ENCODE measurements at regions not wholly inside any gene's neighbourhood (a gene's known extent, or its start where the extent isn't known, plus 50 kb on each side); places are given as distances from the start of the nearest gene placed in this dataset.

GRCh38 chr11:71325418-71326327, 73.3 kb upstream of the SHANK2 start:
- 61% methylated on average over 15 of the region's 24 CpGs for WGBS (ENCODE audit: low lambda C conversion rate)

More at GRCh38 chr11:71325418-71326327, 73.3 kb upstream of the SHANK2 start:
- Histone ChIP-seq H4K20me1 (ENCODE audit: insufficient read depth) (no peaks in the 10 kb centered on the region), H3K4me1 (ENCODE audit: control insufficient read depth in 1 of 2, insufficient read depth in 2 of 2, low read depth in 1 of 2, low read length in 1 of 2) (no peaks in the 10 kb centered on the region), H3K36me3 (replicated peaks in 1 of 2; ENCODE audit: control insufficient read depth in 1 of 2, insufficient read depth in 2 of 2, low read length in 1 of 2) (no peaks in the 10 kb centered on the region), H3K9ac (no peak overlapping the region), H2AFZ (ENCODE audit: low read depth) (no peak overlapping the region), H3K27ac (ENCODE audit: low read depth in 2 of 2, low read length in 1 of 2) (no peak overlapping the region), H3K9me3 (no peaks in the 10 kb centered on the region), H3K4me3 (ENCODE audit: low read depth in 2 of 2, low read length in 1 of 2) (no peak overlapping the region), H3F3A (replicated peaks; ENCODE audit: insufficient read depth) (no peaks in the 10 kb centered on the region), H3K27me3 (ENCODE audit: insufficient read depth) (no peaks in the 10 kb centered on the region), H3K4me2 (no peak overlapping the region), H3K79me2 (ENCODE audit: insufficient read depth) (no peaks in the 10 kb centered on the region), H3K9me2 (no peaks in the 10 kb centered on the region)
- TF ChIP-seq, protein P1, sequence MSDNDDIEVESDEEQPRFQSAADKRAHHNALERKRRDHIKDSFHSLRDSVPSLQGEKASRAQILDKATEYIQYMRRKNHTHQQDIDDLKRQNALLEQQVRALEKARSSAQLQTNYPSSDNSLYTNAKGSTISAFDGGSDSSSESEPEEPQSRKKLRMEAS (IDR thresholded peaks at IDR 0.05; ENCODE audit: low read depth): no peak
- no peak for TF ChIP-seq FOXJ3 (CRISPR knock-in tag; IDR thresholded peaks at IDR 0.05)
- no peak for TF ChIP-seq NRF1 (IDR thresholded peaks at IDR 0.05; ENCODE audit: low read depth, low read length)
- TF ChIP-seq, protein P2, sequence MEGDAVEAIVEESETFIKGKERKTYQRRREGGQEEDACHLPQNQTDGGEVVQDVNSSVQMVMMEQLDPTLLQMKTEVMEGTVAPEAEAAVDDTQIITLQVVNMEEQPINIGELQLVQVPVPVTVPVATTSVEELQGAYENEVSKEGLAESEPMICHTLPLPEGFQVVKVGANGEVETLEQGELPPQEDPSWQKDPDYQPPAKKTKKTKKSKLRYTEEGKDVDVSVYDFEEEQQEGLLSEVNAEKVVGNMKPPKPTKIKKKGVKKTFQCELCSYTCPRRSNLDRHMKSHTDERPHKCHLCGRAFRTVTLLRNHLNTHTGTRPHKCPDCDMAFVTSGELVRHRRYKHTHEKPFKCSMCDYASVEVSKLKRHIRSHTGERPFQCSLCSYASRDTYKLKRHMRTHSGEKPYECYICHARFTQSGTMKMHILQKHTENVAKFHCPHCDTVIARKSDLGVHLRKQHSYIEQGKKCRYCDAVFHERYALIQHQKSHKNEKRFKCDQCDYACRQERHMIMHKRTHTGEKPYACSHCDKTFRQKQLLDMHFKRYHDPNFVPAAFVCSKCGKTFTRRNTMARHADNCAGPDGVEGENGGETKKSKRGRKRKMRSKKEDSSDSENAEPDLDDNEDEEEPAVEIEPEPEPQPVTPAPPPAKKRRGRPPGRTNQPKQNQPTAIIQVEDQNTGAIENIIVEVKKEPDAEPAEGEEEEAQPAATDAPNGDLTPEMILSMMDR (IDR thresholded peaks at IDR 0.05): no peak
- no peak for TF ChIP-seq GATA2 (CRISPR knock-in tag; IDR thresholded peaks at IDR 0.05)
- no peak for TF ChIP-seq EZH2phosphoT487 (IDR thresholded peaks at IDR 0.05; ENCODE audit: borderline replicate concordance, low read depth)
- no peak for TF ChIP-seq FOXM1 (IDR thresholded peaks at IDR 0.05; ENCODE audit: low read depth)
- TF ChIP-seq ELF1 (IDR thresholded peaks at IDR 0.05): no peak
- TF ChIP-seq, protein P3, sequence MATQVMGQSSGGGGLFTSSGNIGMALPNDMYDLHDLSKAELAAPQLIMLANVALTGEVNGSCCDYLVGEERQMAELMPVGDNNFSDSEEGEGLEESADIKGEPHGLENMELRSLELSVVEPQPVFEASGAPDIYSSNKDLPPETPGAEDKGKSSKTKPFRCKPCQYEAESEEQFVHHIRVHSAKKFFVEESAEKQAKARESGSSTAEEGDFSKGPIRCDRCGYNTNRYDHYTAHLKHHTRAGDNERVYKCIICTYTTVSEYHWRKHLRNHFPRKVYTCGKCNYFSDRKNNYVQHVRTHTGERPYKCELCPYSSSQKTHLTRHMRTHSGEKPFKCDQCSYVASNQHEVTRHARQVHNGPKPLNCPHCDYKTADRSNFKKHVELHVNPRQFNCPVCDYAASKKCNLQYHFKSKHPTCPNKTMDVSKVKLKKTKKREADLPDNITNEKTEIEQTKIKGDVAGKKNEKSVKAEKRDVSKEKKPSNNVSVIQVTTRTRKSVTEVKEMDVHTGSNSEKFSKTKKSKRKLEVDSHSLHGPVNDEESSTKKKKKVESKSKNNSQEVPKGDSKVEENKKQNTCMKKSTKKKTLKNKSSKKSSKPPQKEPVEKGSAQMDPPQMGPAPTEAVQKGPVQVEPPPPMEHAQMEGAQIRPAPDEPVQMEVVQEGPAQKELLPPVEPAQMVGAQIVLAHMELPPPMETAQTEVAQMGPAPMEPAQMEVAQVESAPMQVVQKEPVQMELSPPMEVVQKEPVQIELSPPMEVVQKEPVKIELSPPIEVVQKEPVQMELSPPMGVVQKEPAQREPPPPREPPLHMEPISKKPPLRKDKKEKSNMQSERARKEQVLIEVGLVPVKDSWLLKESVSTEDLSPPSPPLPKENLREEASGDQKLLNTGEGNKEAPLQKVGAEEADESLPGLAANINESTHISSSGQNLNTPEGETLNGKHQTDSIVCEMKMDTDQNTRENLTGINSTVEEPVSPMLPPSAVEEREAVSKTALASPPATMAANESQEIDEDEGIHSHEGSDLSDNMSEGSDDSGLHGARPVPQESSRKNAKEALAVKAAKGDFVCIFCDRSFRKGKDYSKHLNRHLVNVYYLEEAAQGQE (IDR thresholded peaks at IDR 0.05; ENCODE audit: low read depth, low read length): no peak
- TF ChIP-seq, protein P4, sequence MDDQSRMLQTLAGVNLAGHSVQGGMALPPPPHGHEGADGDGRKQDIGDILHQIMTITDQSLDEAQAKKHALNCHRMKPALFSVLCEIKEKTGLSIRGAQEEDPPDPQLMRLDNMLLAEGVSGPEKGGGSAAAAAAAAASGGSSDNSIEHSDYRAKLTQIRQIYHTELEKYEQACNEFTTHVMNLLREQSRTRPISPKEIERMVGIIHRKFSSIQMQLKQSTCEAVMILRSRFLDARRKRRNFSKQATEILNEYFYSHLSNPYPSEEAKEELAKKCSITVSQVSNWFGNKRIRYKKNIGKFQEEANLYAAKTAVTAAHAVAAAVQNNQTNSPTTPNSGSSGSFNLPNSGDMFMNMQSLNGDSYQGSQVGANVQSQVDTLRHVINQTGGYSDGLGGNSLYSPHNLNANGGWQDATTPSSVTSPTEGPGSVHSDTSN (IDR thresholded peaks at IDR 0.05): no peak
- TF ChIP-seq CHD2 (IDR thresholded peaks at IDR 0.05; ENCODE audit: low read length, partially characterized antibody): no peak
- no peak for TF ChIP-seq TEAD4 (IDR thresholded peaks at IDR 0.05; ENCODE audit: borderline replicate concordance, insufficient read depth)
- no peak for TF ChIP-seq RCOR1 (IDR thresholded peaks at IDR 0.05; ENCODE audit: low read length)
- TF ChIP-seq FOSL2 (IDR thresholded peaks at IDR 0.05; ENCODE audit: borderline replicate concordance, low read depth): no peak
- no peak for TF ChIP-seq RXRA (IDR thresholded peaks at IDR 0.05; ENCODE audit: borderline replicate concordance, low read depth)
- no peak for TF ChIP-seq SIN3A (IDR thresholded peaks at IDR 0.05; ENCODE audit: borderline replicate concordance, low read depth, low read length)
- POLR2A ChIA-PET: no interaction called here
- no peak for DNase-seq
- CTCF ChIA-PET: no interaction called here

Data from SK-N-SH (cell line).